ENCODE measurements at regions not wholly inside any gene's neighbourhood (a gene's known extent, or its start where the extent isn't known, plus 50 kb on each side); places are given as distances from the start of the nearest gene placed in this dataset.

GRCh38 chr1:157368363-157368762, 184.0 kb downstream of the FCRL5 start:
- CTCF ChIA-PET = no interaction called here
- no peak for DNase-seq (ENCODE audit: low spot score)
- TF ChIP-seq CTCF (conservative IDR thresholded peaks at IDR 0.05; ENCODE audit: low read depth) = no peak
- no peak overlapping the region for H3K27ac ChIP-seq
- POLR2A ChIA-PET (ENCODE audit: low non-redundant PET) = no interaction called here

DNA sequence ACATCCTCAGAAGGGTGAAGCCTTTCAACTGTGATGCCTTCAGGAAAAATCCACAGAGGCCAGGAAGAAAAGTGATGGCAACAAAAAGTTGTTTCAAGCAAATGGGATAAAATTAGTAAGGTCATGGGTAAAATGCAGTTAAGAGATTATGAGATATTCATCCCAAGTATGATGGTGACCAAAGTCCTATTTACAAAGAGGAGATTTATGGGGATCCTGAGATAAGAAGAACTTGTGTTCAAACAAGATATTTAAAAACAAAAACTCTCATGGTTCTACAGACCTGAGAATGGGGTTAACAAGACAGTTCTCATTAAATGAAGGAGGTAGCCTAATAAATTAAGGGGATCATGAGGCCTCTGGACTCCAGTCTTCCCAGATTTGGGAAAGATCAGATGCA, 184.4 kb downstream of the FCRL5 start:
- no peak for DNase-seq (ENCODE audit: low spot score)
- ChIA-PET CTCF (no interaction called here), POLR2A (ENCODE audit: low non-redundant PET) (no interaction called here)
- H3K27ac ChIP-seq = no peak overlapping the region
- no peak for TF ChIP-seq CTCF (conservative IDR thresholded peaks at IDR 0.05; ENCODE audit: low read depth)

DNA sequence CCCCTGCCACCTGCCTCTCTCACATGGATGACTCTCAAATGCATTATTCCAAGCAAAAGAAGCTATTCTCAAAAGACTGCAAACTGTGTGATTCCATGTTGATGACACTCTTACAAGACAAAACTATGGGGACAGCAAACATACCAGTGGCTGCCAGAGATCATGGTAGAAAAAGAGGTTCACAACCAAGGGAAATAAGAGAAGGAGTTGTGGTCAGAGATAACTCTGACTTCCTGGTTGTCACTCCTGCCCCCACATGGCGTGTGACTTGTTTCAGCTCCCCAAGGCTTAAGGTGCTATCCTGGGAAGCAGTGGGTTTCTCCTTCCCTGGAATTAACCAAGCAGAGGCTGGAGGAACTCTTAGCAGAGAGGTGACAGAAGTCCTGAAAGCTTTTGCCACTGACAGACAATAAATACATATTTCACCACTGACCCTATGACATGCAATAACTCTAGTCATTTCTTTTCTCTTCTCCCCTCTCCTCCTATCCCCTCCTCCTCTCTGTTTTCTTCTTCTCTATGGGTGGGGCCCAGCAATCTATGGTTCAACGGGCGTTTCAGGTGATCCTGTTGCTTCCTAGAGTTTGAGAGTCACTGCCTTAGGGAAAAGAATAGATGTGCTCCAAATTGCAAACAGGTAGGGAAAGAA, 185.1 kb downstream of the FCRL5 start:
- no peak overlapping the region for H3K27ac ChIP-seq
- POLR2A ChIA-PET (ENCODE audit: low non-redundant PET) = no interaction called here
- DNase-seq (ENCODE audit: low spot score) = no peak
- no peak for TF ChIP-seq CTCF (conservative IDR thresholded peaks at IDR 0.05; ENCODE audit: low read depth)
- CTCF ChIA-PET = interaction anchor here (0.6 kb wide), 1 partner anchor 121 kb away, joined by 4 read pairs; no protein-coding TSS in a partner anchor

DNA sequence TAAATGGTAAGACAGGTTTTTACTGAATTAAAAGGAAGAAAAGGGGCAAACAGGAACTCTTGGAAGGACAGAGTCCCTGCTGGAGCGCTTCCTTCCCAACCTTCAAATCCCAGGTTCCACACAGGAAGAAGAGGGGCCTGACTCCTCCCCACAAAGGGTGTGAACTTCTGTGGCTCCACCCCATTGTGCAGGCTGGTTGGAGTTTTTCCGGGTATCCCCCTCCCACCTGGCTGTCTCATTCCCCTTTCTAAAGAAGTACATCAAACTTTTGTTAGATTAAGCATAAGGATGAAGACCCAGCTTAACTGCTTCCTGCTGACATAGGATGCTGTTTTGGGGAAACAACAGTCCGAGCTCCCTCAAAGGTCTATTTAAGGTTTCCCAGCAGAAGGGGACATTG, 187.7 kb downstream of the FCRL5 start:
- no peak for TF ChIP-seq CTCF (conservative IDR thresholded peaks at IDR 0.05; ENCODE audit: low read depth)
- DNase-seq (ENCODE audit: low spot score) = no peak
- H3K27ac ChIP-seq = no peak overlapping the region
- CTCF ChIA-PET = interaction anchor here (0.6 kb wide), 1 partner anchor 28 kb away, joined by 3 read pairs; no protein-coding TSS in a partner anchor
- POLR2A ChIA-PET (ENCODE audit: low non-redundant PET) = no interaction called here

DNA sequence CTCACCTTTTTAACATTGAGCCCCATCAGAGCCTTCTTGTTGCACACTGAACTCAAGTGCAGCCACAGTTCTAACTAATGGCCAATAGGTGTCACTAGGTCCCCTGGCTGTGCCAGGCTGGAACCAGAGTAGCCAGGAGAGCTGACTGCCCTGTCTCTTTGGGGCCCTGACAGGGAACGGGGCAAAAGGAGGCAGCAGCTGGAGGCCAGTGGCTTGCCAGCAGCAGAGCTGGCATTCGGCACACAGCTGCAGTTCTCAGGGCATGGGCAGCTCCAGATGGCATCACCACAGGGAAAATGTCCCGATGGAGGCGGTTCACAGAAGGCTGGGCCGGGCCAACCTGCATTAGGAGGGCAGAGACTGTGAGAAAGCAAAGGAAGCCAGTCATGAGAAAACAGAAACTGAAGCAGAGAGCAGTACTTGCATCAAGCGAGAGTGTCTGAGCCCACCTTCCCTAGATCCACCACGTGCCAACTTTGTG, 188.6 kb downstream of the FCRL5 start:
- no peak overlapping the region for H3K27ac ChIP-seq
- CTCF ChIA-PET = interaction anchor here (0.9 kb wide), 1 partner anchor 11 kb away, joined by 3 read pairs; no protein-coding TSS in a partner anchor
- DNase-seq (ENCODE audit: low spot score) = peak; percentile 21
- TF ChIP-seq CTCF (conservative IDR thresholded peaks at IDR 0.05; ENCODE audit: low read depth) = peak; percentile 28; the same call in 1 of the 2 replicates
- POLR2A ChIA-PET (ENCODE audit: low non-redundant PET) = no interaction called here

- no peak for TF ChIP-seq CTCF (conservative IDR thresholded peaks at IDR 0.05; ENCODE audit: low read depth)
- CTCF ChIA-PET = interaction anchor here (0.6 kb wide), 2 partner anchors 25 to 379 kb away, joined by 3 to 4 read pairs; no protein-coding TSS in a partner anchor
- no peak overlapping the region for H3K27ac ChIP-seq
These were observed 192.3 kb downstream of the FCRL5 start for GRCh38 chr1:157360023-157360390.

More at GRCh38 chr1:157360023-157360390, 192.3 kb downstream of the FCRL5 start:
- no peak for DNase-seq (ENCODE audit: low spot score)
- POLR2A ChIA-PET (ENCODE audit: low non-redundant PET) = no interaction called here

Measured in RWPE1 (cell line).